CD4-positive, alpha-beta T cell (primary cell): ENCODE measurements at regions not wholly inside any gene's neighbourhood (a gene's known extent, or its start where the extent isn't known, plus 50 kb on each side); places are given as distances from the start of the nearest gene placed in this dataset.

Source experiments
- ATAC-seq: fragments of 200-7000 bp; cut with Tn5 transposase; one replicate; pipeline ENCODE4 v1.10.0; 2022; ENCODE audit warnings: mild to moderate bottlenecking; ENCODE audit not compliant: poor library complexity
- CTCF ChIA-PET: fragments of 350-600 bp; sonication (Branson Sonifier 250); formaldehyde crosslinking; loops from one replicate; lab custom pipeline; 2021; ENCODE audit warnings: antibody characterized with exemption, inconsistent platforms; lab: Charles Lee
- POLR2A ChIA-PET: fragments of 350-600 bp; sonication (Branson Sonifier 250); formaldehyde crosslinking; loops from one replicate; lab custom pipeline; 2021; ENCODE audit warnings: antibody characterized with exemption, inconsistent platforms; lab: Charles Lee
- DNase-seq, 14 experiments: peaks; one replicate each; pipeline ENCODE4 v3.0.0-alpha.2; 2013 to 2020; ENCODE audit warnings: mixed read lengths in 2 of 14
- H3K27ac ChIP-seq, 2 donors: one replicate each; pipeline versions ENCODE4 v1.5.1 to v1.7.0; 2013; ENCODE audit warnings: low read length in 2 of 2, low read depth in 1 of 2, mild to moderate bottlenecking in 1 of 2
- H3K27me3 ChIP-seq, 2 experiments: 1 replicate in 1 of 2; 2 replicates in 1 of 2; pipeline versions ENCODE4 v1.6.1 to v1.7.0; 2013; ENCODE audit warnings: low read length in 2 of 2, control low read depth in 1 of 2, mild to moderate bottlenecking in 1 of 2, moderate library complexity in 1 of 2; ENCODE audit not compliant: insufficient read depth in 2 of 2, control insufficient read depth in 1 of 2
- H3K36me3 ChIP-seq: one replicate; pipeline ENCODE4 v1.6.1; 2013; ENCODE audit warnings: low read length, control low read depth; ENCODE audit not compliant: insufficient read depth
- H3K4me1 ChIP-seq: one replicate; pipeline ENCODE4 v1.6.1; 2013; ENCODE audit warnings: low read length, control low read depth; ENCODE audit not compliant: insufficient read depth
- H3K4me3 ChIP-seq: one replicate; pipeline ENCODE4 v1.5.1; 2013; ENCODE audit warnings: mild to moderate bottlenecking, low read length, moderate library complexity
- H3K9me3 ChIP-seq, 2 experiments: 1 replicate in 1 of 2; 2 replicates in 1 of 2; pipeline versions ENCODE4 v1.6.1 to v1.7.0; 2013; ENCODE audit warnings: low read length in 2 of 2, mild to moderate bottlenecking in 2 of 2, control low read depth in 1 of 2, moderate library complexity in 1 of 2; ENCODE audit not compliant: control insufficient read depth in 1 of 2, insufficient read depth in 1 of 2
- H3K27ac Mint-ChIP-seq: one replicate; pipeline ENCODE4 v1.8.0; 2020; ENCODE audit warnings: mixed read lengths
- H3K27me3 Mint-ChIP-seq: one replicate; pipeline ENCODE4 v1.8.0; 2021; ENCODE audit warnings: mixed read lengths
- H3K36me3 Mint-ChIP-seq: one replicate; pipeline ENCODE4 v1.8.0; 2021; ENCODE audit warnings: low read depth, mixed read lengths
- H3K4me1 Mint-ChIP-seq: one replicate; pipeline ENCODE4 v1.8.0; 2021; ENCODE audit warnings: low read depth, mixed read lengths
- H3K4me3 Mint-ChIP-seq: one replicate; pipeline ENCODE4 v1.8.0; 2020; ENCODE audit warnings: mild to moderate bottlenecking, mixed read lengths
- H3K9me3 Mint-ChIP-seq: one replicate; pipeline ENCODE4 v1.8.0; 2020; ENCODE audit warnings: mixed read lengths
- intact Hi-C, 2 experiments: fragments of 100-400 bp; cut with DNase I in 1 of 2; cut with micrococcal nuclease in 1 of 2; formaldehyde crosslinking; loops; one replicate each; pipeline versions ENCODE4 v1.15.1 to v1.9.0; 2023 to 2025; cut with DNase I, micrococcal nuclease
- TF ChIP-seq, protein P1 (sequence below): fragments of 200-600 bp; IDR thresholded peaks from one replicate; pipeline ENCODE4 v1.8.0; 2022; ENCODE audit warnings: antibody characterized with exemption, mild to moderate bottlenecking

- H3K9me3 ChIP-seq: peaks cover 0 to 6% of the 10 kb centered on the region in 2 experiments
- DNase-seq: no peak
- H3K27me3 Mint-ChIP-seq: no peaks in the 10 kb centered on the region
- no peaks in the 10 kb centered on the region for H3K4me1 Mint-ChIP-seq
- no peaks in the 10 kb centered on the region for H3K4me1 ChIP-seq
- POLR2A ChIA-PET: no interaction called here
- TF ChIP-seq, protein P1, sequence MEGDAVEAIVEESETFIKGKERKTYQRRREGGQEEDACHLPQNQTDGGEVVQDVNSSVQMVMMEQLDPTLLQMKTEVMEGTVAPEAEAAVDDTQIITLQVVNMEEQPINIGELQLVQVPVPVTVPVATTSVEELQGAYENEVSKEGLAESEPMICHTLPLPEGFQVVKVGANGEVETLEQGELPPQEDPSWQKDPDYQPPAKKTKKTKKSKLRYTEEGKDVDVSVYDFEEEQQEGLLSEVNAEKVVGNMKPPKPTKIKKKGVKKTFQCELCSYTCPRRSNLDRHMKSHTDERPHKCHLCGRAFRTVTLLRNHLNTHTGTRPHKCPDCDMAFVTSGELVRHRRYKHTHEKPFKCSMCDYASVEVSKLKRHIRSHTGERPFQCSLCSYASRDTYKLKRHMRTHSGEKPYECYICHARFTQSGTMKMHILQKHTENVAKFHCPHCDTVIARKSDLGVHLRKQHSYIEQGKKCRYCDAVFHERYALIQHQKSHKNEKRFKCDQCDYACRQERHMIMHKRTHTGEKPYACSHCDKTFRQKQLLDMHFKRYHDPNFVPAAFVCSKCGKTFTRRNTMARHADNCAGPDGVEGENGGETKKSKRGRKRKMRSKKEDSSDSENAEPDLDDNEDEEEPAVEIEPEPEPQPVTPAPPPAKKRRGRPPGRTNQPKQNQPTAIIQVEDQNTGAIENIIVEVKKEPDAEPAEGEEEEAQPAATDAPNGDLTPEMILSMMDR: no peak
- CTCF ChIA-PET: no interaction called here
- no peaks in the 10 kb centered on the region for H3K36me3 Mint-ChIP-seq
- H3K36me3 ChIP-seq: no peaks in the 10 kb centered on the region
- intact Hi-C loops: no loop called here
- ATAC-seq: no peak
- no peak overlapping the region for H3K27ac ChIP-seq
- H3K9me3 Mint-ChIP-seq: peaks cover 19% of the 10 kb centered on the region
- H3K27me3 ChIP-seq: no peaks in the 10 kb centered on the region
- no peak overlapping the region for H3K4me3 Mint-ChIP-seq
- no peak overlapping the region for H3K27ac Mint-ChIP-seq
- no peak overlapping the region for H3K4me3 ChIP-seq
Observed at GRCh38 chr6:103367212-103367611, 1492.5 kb downstream of the HACE1 start.

- Mint-ChIP-seq H3K27ac (no peak overlapping the region), H3K4me3 (no peak overlapping the region), H3K9me3 (peaks cover 10% of the 10 kb centered on the region), H3K4me1 (no peaks in the 10 kb centered on the region), H3K27me3 (no peaks in the 10 kb centered on the region), H3K36me3 (no peaks in the 10 kb centered on the region)
- no peak overlapping the region for H3K4me3 ChIP-seq
- intact Hi-C loops: no loop called here
- no peaks in the 10 kb centered on the region for H3K27me3 ChIP-seq
- H3K9me3 ChIP-seq: peaks cover 0 to 9% of the 10 kb centered on the region in 2 experiments
- no peak overlapping the region for H3K27ac ChIP-seq
- ChIA-PET CTCF (no interaction called here), POLR2A (no interaction called here)
- no peaks in the 10 kb centered on the region for H3K36me3 ChIP-seq
- TF ChIP-seq, protein P1: no peak
- ATAC-seq (no peak), DNase-seq (no peak)
- H3K4me1 ChIP-seq: no peaks in the 10 kb centered on the region
Observed at GRCh38 chr6:103356531-103356930, 1503.2 kb downstream of the HACE1 start.

DNA sequence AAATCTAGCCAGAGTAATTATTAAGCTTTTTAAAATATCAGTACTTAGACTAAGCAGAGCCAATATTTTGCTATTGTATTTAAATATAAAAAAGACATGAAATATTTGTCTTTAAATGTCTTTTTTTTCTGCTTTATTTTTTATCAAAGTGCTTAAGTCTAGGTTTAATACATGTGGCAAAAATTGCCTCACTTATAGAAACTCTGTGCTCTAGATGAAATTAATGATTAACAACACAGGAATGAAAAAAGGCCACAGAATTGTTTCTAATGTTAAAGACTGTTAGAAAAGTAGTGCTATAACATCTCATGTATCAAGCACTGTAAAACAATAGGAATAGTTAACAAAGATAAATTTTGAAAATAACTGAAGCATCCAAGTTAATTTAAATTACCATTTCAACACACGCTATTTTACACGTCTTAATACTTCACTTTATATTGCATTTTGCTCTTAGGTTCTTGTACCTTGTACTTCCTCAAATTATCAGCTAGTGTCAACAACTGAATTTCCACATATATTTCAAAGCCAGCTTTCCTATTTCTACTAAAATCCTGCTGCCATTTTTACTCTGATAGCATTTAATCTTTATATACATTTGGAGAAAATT lies 1515.1 kb downstream of the HACE1 start:
- no peaks in the 10 kb centered on the region for H3K4me1 Mint-ChIP-seq
- Histone ChIP-seq H3K27me3 (no peaks in the 10 kb centered on the region), H3K4me1 (no peaks in the 10 kb centered on the region), H3K9me3 (peaks cover 0 to 3% of the 10 kb centered on the region in 2 experiments), H3K4me3 (no peak overlapping the region), H3K27ac (no peak overlapping the region), H3K36me3 (no peaks in the 10 kb centered on the region)
- POLR2A ChIA-PET: no interaction called here
- intact Hi-C loops: no loop called here
- no peaks in the 10 kb centered on the region for H3K36me3 Mint-ChIP-seq
- CTCF ChIA-PET: no interaction called here
- H3K27me3 Mint-ChIP-seq: no peaks in the 10 kb centered on the region
- H3K9me3 Mint-ChIP-seq: no peaks in the 10 kb centered on the region
- DNase-seq (no peak), ATAC-seq (no peak)
- H3K27ac Mint-ChIP-seq: no peak overlapping the region
- no peak overlapping the region for H3K4me3 Mint-ChIP-seq
- TF ChIP-seq, protein P1: no peak
